ENCODE measurements at regions not wholly inside any gene's neighbourhood (a gene's known extent, or its start where the extent isn't known, plus 50 kb on each side); places are given as distances from the start of the nearest gene placed in this dataset.

GRCh38 chr2:8398040-8398668 is 283.7 kb upstream of the ID2 start:
- no peak for DNase-seq

DNA sequence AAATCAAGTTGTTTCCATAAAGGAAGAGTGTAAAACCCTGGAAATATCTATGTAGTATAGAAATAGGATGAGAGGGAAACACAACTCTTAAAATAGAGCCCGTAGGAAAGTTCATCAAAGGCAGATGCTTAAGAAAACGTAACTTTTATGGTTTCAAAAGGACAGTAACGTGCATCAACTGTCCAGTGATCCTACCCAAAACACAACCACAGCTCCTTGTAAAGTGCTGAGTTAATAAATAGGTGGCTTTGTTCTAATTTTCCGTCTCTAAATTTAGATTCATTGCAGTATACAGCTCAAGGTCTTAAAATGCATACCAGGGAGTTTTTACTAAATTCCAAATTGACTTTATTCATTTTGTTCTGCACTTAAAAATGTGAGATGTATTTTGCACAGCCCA is 282.1 kb upstream of the ID2 start:
- no peak for DNase-seq

GRCh38 chr2:8400196-8400595 is 281.7 kb upstream of the ID2 start:
- no peak for DNase-seq

DNA sequence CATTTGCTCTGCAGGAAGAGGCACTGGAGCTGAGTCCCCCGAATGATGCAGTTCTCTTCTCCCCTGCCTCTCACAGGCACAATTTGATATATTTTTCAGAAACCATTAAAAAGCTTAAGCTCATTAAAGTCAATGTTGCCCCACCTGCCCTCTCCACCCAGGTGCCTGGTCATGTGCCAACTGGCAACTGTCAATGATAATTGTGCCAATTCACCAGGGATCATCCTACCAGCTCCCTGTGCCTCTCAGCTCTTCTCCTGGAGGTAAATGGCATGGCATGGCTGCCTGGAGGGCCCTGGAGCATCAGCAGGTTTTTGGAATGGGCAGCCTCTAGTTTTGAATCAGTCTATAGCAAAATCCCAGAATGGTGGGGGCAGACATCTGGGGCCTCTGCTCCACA is 279.6 kb upstream of the ID2 start:
- DNase-seq = no peak

DNA sequence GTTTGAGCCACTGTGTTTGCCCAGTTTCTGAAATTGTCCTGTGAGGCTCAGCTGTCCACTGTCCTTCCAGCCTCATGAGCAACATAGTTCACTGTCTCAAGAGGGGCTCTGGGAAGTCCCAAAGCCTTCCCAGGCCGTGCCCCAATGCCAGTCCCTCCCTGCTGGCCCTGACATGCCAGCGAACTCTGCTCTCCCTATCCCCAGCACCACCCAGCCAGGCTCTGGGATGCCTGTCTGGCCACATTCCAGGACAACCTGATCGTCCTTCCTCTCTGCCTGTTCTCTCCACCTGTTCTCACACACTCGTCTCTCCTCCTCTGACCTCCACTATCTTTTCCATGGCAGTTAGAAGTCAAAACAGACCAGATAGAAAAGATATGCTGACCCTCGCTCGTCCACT is 278.0 kb upstream of the ID2 start:
- no peak for DNase-seq

GRCh38 chr2:8405334-8405733 is 276.5 kb upstream of the ID2 start:
- no peak for DNase-seq

DNA sequence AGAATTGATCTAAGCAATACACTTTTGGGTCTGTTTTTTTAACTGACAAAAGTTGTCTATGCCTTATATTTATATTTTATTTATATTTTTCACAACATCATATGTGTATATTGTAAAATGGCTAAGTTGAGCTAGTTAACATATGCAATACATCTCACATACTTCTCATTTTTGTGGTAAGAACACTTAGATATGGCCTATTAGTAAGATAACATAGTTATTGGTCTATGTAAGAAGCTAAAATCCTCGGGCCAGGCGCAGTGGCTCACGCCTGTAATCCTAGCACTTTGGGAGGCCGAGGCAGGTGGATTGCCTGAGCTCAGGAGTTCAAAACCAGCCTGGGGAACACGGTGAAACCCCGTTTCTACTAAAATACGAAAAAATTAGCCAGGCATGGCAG is 275.6 kb upstream of the ID2 start:
- DNase-seq = no peak

DNA sequence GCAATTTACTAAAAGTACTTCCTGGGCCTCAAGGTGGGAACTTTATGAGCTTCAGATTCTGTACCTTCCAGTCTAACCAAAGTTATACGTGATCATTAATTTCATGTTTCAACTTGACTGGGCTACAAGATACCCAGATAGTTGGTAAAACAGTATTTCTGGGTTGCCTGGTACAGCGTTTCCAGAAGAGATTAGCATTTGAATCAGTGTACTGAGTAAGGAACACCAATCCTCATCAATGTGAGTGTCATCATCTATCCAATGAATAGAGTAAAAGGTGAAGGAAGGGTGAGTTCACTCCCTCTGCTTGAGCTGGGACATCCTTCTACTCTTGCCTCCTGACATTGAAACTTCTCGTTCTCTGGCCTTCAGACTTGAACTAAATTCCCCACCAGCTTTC is 274.5 kb upstream of the ID2 start:
- DNase-seq = no peak

DNA sequence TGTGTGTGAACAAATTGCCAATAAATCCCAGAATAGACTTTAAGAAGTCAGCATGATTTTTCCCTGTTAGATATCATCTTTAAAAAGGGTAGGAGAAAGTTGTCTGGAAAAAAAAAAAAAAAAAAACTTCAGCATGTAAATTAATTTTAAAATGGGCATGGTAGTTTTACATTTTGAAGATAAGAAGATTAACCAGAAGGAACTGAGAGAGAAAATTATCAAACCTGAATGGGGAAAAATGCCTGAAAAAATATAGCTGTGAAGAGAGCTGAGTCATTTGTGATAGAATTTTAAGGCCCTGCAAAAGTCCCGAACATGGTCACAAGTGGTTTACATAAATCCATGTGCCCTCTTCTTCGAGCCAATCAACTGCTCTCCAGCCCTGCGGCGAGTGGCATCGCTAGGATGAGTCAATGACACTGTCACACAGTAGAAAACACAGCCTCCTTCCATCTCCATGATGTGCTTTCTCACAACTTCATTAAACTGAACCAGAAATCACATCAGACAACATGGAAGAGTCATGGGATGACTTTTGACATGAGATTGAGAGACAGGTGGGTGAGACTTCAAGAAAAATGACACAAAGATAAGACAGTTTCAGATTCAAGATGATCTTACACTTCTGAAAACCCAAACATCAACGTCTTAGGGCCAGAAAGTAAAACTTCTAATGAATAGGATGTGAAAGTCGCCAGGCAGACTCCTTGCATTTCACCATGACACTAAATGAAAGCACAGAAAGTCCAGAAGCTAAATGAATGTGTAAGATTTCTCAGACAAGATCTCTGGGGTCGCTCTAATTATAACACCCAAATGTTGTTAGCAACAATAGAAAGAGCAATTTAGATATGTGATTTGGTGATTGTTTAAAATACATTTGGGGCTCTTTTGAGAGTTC is 273.0 kb upstream of the ID2 start:
- peak; percentile 52 for DNase-seq

- DNase-seq = no peak
Observed at GRCh38 chr2:8409461-8410260, 272.2 kb upstream of the ID2 start.

GRCh38 chr2:8412082-8412481 is 269.8 kb upstream of the ID2 start:
- no peak for DNase-seq

- no peak for DNase-seq
Observed at GRCh38 chr2:8412586-8412985, 269.3 kb upstream of the ID2 start.

DNA sequence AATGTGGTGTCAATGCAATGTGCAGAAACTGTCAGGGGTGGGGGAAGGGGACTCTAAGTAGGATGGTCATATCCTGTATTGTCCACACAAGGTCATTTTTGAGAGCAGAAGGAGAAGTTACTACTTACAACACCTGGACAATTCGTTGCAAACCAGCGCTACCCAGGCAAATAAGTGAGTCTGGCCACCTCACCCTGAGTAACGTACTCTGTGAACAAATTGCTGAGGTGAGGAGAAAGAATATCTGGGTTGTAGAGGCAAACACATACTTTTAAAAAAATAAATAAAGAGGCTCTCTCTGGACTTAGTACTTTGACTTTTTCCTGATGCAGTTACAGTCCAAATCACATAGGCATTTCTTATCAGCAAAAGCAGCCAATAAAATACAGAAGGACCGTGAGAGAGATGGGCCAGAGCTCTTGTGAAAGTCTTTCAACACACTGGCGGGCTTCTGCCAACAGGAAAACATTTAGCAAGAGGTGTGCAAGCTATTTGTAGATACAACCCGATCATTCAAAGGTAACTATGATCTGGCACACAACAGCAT is 268.2 kb upstream of the ID2 start:
- DNase-seq = no peak

- no peak for DNase-seq
Observed at GRCh38 chr2:8414946-8415879, 266.6 kb upstream of the ID2 start.

- no peak for DNase-seq
Observed at GRCh38 chr2:8416001-8416571, 265.8 kb upstream of the ID2 start.

DNA sequence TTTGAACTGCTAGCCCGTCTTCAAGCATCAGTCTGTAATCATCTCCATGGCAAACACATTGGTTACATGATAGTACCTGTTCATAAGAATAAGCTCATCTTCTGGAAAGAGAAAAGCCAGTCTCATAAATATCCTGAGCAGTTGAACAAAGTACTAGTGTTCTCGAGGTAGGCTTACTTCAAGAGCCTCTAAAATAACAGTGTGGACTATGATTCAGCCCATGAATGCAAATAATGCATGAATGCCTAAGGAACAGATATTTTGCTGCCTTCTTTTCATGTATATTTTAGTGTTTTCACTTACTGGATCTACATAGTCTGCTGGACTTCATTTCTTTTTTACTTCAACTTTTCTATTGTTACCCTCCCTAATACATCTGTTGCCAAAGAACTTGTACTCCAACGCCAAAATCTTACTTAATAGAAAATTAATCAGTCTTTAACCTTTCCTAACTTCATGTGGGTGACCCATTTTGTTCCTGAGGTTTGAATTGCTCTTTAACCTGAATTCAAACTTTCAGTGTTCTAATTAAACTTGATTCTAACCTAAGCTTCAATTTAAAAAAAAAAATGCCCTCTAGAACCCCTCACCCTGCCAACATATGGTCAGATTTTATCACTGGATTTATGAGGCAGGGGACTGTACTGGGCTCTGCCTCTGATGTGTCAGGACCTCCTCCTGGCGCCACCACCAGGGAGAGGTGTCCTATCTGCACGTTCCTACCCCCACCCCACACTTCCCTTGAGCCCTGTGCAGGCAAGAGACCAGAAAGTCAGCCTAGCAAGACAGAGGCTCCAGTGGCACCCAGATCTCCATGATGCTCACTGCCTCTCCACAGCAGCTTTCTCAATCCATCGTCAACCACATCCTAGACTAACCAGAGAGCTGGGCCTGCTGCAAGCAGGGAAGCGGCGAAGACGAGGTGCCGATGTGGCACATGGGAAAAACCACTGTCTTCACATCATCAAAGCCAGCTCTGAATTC is 264.7 kb upstream of the ID2 start:
- DNase-seq = no peak

GRCh38 chr2:8418721-8419120 is 263.1 kb upstream of the ID2 start:
- DNase-seq = no peak

GRCh38 chr2:8421658-8422449 is 260.0 kb upstream of the ID2 start:
- no peak for DNase-seq

DNA sequence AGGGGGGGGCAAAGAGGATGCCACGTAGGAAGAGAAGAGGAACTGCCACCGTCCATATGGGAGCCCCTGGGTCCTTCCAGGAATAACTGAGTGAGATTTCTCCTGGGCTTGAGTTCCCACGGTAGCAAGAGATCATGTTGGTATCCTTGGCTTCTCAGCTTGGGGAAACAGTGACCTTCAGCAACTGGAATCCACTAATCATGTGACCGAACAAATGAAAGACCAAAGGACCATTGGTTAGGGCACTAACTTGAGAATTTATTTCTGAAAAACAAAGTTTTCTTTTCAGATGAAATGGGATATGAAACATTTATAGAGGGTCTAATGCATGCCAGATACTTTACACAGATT is 259.4 kb upstream of the ID2 start:
- no peak for DNase-seq
